Stimulated activated naive CD4-positive, alpha-beta T cell (primary cell): ENCODE measurements at regions not wholly inside any gene's neighbourhood (a gene's known extent, or its start where the extent isn't known, plus 50 kb on each side); places are given as distances from the start of the nearest gene placed in this dataset.
"Not testable (repeated sequence)": the region's sequence is repeated elsewhere in the genome, so short reads cannot be mapped to it uniquely, and the experiment has no call there.

ENCODE experiments used
- DNase-seq, 6 experiments: peaks; one replicate each; lab custom pipeline; 2025; lab: John Stamatoyannopoulos, UW

GRCh38 chr21:32823296-32823695, 51.7 kb upstream of the PAXBP1 start:
- DNase-seq: not testable (repeated sequence)

- DNase-seq: no peak
These were observed 53.4 kb upstream of the PAXBP1 start for GRCh38 chr21:32824950-32825349.

- DNase-seq: peak in 2 of 6 experiments; percentile 37 to 44
These were observed 55.0 kb upstream of the PAXBP1 start for GRCh38 chr21:32826329-32827167.

- no peak for DNase-seq
These were observed 57.4 kb upstream of the PAXBP1 start for GRCh38 chr21:32828908-32829307.

- no peak for DNase-seq
These were observed 57.9 kb upstream of the PAXBP1 start for GRCh38 chr21:32829504-32829903.

GRCh38 chr21:32831779-32832178, 60.2 kb upstream of the PAXBP1 start:
- not testable (repeated sequence) for DNase-seq

GRCh38 chr21:32834211-32834915, 62.8 kb upstream of the PAXBP1 start:
- DNase-seq: no peak

GRCh38 chr21:32834916-32835235, 63.3 kb upstream of the PAXBP1 start:
- DNase-seq: no peak

GRCh38 chr21:32842146-32842545, 70.6 kb upstream of the PAXBP1 start:
- no peak for DNase-seq

- DNase-seq: no peak
These were observed 72.0 kb upstream of the PAXBP1 start for GRCh38 chr21:32843561-32843960.

- no peak for DNase-seq
These were observed 72.5 kb upstream of the PAXBP1 start for GRCh38 chr21:32844076-32844475.

GRCh38 chr21:32844653-32845436, 73.3 kb upstream of the PAXBP1 start:
- no peak for DNase-seq

- no peak for DNase-seq
These were observed 87.1 kb upstream of the PAXBP1 start for GRCh38 chr21:32858628-32859027.

- no peak for DNase-seq
These were observed 88.8 kb upstream of the PAXBP1 start for GRCh38 chr21:32860399-32860798.

GRCh38 chr21:32861866-32862265, 90.3 kb upstream of the PAXBP1 start:
- DNase-seq: no peak

GRCh38 chr21:32867597-32867996, 96.0 kb upstream of the PAXBP1 start:
- DNase-seq: no peak

- DNase-seq: no peak
These were observed 97.3 kb upstream of the PAXBP1 start for GRCh38 chr21:32868631-32869454.

GRCh38 chr21:32869459-32869858, 97.9 kb upstream of the PAXBP1 start:
- DNase-seq: no peak

GRCh38 chr21:32876426-32876825, 104.9 kb upstream of the PAXBP1 start:
- no peak for DNase-seq

- DNase-seq: not testable (repeated sequence)
These were observed 106.3 kb upstream of the PAXBP1 start for GRCh38 chr21:32877888-32878287.

- DNase-seq: no peak
These were observed 107.1 kb upstream of the PAXBP1 start for GRCh38 chr21:32878661-32879060.

GRCh38 chr21:32881458-32881857, 109.9 kb upstream of the PAXBP1 start:
- no peak for DNase-seq
